Common myeloid progenitor, CD34-positive (primary cell): ENCODE measurements at regions not wholly inside any gene's neighbourhood (a gene's known extent, or its start where the extent isn't known, plus 50 kb on each side); places are given as distances from the start of the nearest gene placed in this dataset.

Experiments
- CTCF ChIA-PET: fragments of 350-600 bp; sonication (Branson Sonifier 250); formaldehyde crosslinking; loops from one replicate; lab custom pipeline; 2021; ENCODE audit warnings: antibody characterized with exemption; lab: Charles Lee
- POLR2A ChIA-PET: fragments of 350-600 bp; sonication (Branson Sonifier 250); formaldehyde crosslinking; loops from one replicate; lab custom pipeline; 2021; ENCODE audit warnings: antibody characterized with exemption; lab: Charles Lee
- DNase-seq, 3 donors: peaks; one replicate each; pipeline versions ENCODE4 v3.0.0 to v3.0.0-alpha.2; 2013
- H3K27ac ChIP-seq, 2 experiments: 1 replicate in 1 of 2; 2 replicates in 1 of 2; pipeline ENCODE4 v1.7.0; 2013; ENCODE audit warnings: inconsistent platforms in 2 of 2, low read length in 2 of 2, mild to moderate bottlenecking in 2 of 2, low read depth in 1 of 2, moderate library complexity in 1 of 2; ENCODE audit not compliant: severe bottlenecking in 2 of 2, insufficient read depth in 1 of 2, poor library complexity in 1 of 2
- H3K27me3 ChIP-seq, 5 experiments: replicated peaks in 2 of 5; 1 replicate in 3 of 5; 2 replicates in 2 of 5; pipeline versions ENCODE4 v1.6.1 to v1.7.0; 2013; ENCODE audit warnings: low read length in 4 of 5, mild to moderate bottlenecking in 2 of 5, moderate library complexity in 2 of 5, inconsistent platforms in 1 of 5; ENCODE audit not compliant: insufficient read depth in 5 of 5, control insufficient read depth in 4 of 5
- H3K36me3 ChIP-seq, 4 experiments: 1 replicate in 2 of 4; 2 replicates in 2 of 4; pipeline versions ENCODE4 v1.6.1 to v1.7.0; 2013; ENCODE audit warnings: low read length in 3 of 4, control low read depth in 1 of 4, mild to moderate bottlenecking in 1 of 4; ENCODE audit not compliant: control insufficient read depth in 4 of 4, insufficient read depth in 4 of 4
- H3K4me1 ChIP-seq, 4 experiments: 1 replicate in 3 of 4; 2 replicates in 1 of 4; pipeline versions ENCODE4 v1.6.1 to v1.7.1; 2013; ENCODE audit warnings: low read length in 3 of 4, mild to moderate bottlenecking in 3 of 4, control low read depth in 1 of 4, inconsistent platforms in 1 of 4, moderate library complexity in 1 of 4; ENCODE audit not compliant: control insufficient read depth in 4 of 4, insufficient read depth in 4 of 4; ENCODE audit errors: control extremely low read depth in 1 of 4
- H3K4me3 ChIP-seq, 7 experiments: 1 replicate in 4 of 7; 2 replicates in 3 of 7; pipeline versions ENCODE4 v1.5.1 to v1.7.0; 2013; ENCODE audit warnings: mild to moderate bottlenecking in 7 of 7, low read length in 6 of 7, moderate library complexity in 6 of 7, inconsistent platforms in 2 of 7, low read depth in 2 of 7, control low read depth in 1 of 7; ENCODE audit not compliant: insufficient read depth in 4 of 7, control insufficient read depth in 1 of 7; ENCODE audit errors: extremely low read depth in 1 of 7
- H3K9me3 ChIP-seq, 5 experiments: 1 replicate in 4 of 5; 2 replicates in 1 of 5; pipeline versions ENCODE4 v1.6.1 to v1.7.1; 2013; ENCODE audit warnings: low read length in 4 of 5, mild to moderate bottlenecking in 2 of 5, inconsistent platforms in 1 of 5, low read depth in 1 of 5, moderate library complexity in 1 of 5; ENCODE audit not compliant: control insufficient read depth in 4 of 5, insufficient read depth in 2 of 5; ENCODE audit errors: control extremely low read depth in 1 of 5
- WGBS: methylation state at CpG from one replicate; pipeline ENCODE4 v1.1.5; 2013; ENCODE audit not compliant: insufficient coverage; 5-methylcytosine and 5-hydroxymethylcytosine counted together

- ChIA-PET CTCF (interaction anchor here (1.8 kb wide), 1 partner anchor 340 kb away, joined by 4 read pairs; no protein-coding TSS in a partner anchor), POLR2A (interaction anchor here (0.6 kb wide), 1 partner anchor 341 kb away, joined by 3 read pairs; no protein-coding TSS in a partner anchor)
- Histone ChIP-seq H3K36me3 (no peaks in the 10 kb centered on the region), H3K4me3 (no peak overlapping the region), H3K9me3 (no peaks in the 10 kb centered on the region), H3K27ac (no peak overlapping the region), H3K27me3 (no peaks in the 10 kb centered on the region), H3K4me1 (peaks cover 6 to 31% (median 9%) of the 10 kb centered on the region in 4 experiments)
- peak in 2 of 3 donors; percentile 45 to 50 for DNase-seq
- WGBS, result 48% methylated on average over 4 of the region's 5 CpGs
These were observed 200.0 kb upstream of the SGK1 start for GRCh38 chr6:134517868-134518267.

DNA sequence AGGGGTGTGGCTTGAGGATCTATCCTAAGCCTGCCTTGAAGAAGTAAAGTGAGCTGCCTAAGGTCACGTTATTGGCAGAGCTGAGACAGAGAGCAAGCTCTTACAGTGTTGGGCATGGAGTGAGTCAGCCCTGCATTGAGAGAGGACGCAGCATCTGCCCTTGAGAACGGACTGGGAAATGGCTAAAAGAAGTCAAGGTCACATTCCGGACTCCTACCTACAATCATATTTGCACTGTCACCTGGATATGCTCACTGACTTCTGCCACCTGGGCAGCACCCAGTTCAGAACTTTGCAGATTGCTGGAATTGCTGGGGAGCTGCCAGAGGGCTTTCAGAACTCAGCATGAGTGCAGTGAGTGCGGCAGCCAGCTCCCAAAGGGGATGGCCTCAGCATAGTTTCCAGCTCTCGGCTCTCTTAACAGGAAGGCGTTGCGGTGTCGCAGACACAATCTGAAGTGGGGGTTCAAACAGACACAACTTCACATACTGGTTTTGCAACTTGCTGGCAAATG lies 199.3 kb upstream of the SGK1 start:
- DNase-seq, result peak in 1 of 3 donors; percentile 40
- Histone ChIP-seq H3K4me3 (no peak overlapping the region), H3K27me3 (no peaks in the 10 kb centered on the region), H3K9me3 (no peaks in the 10 kb centered on the region), H3K4me1 (peaks cover 6 to 37% (median 9%) of the 10 kb centered on the region in 4 experiments), H3K36me3 (no peaks in the 10 kb centered on the region), H3K27ac (no peak overlapping the region)
- POLR2A ChIA-PET, result interaction anchor here (0.6 kb wide), 1 partner anchor 21 kb away, joined by 4 read pairs; no protein-coding TSS in a partner anchor
- WGBS, result 83% methylated on average over 9 of the region's 9 CpGs
- CTCF ChIA-PET, result interaction anchor here (1.8 kb wide), 1 partner anchor 339 kb away, joined by 4 read pairs; no protein-coding TSS in a partner anchor

DNA sequence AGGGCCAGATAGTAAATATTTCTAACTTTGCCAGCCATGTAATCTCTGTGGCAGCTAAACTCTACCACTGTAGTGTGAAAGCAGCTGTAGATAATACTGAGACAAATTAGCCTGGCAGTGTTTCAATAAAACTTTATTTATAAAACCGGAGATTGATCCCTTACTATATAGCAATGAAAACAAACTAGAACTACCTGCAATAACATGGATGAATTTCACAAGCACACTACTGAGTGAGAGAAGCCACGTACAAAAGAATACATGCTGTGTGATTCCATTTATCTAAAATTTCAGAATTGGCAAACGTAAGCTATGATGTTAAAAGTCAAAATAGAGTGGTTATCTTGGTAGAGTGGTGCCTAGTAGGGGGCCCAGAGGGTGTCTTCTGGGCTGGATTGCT lies 198.7 kb upstream of the SGK1 start:
- ChIA-PET POLR2A (interaction anchor here (0.6 kb wide), 1 partner anchor 20 kb away, joined by 4 read pairs; no protein-coding TSS in a partner anchor), CTCF (interaction anchor here (1.8 kb wide), 1 partner anchor 338 kb away, joined by 4 read pairs; no protein-coding TSS in a partner anchor)
- Histone ChIP-seq H3K4me3 (no peak overlapping the region), H3K27ac (no peak overlapping the region), H3K27me3 (no peaks in the 10 kb centered on the region), H3K36me3 (no peaks in the 10 kb centered on the region), H3K4me1 (peaks cover 6 to 41% (median 9%) of the 10 kb centered on the region in 4 experiments), H3K9me3 (no peaks in the 10 kb centered on the region)
- no peak for DNase-seq
- WGBS, result 100% methylated on average over 1 of the region's 3 CpGs

DNA sequence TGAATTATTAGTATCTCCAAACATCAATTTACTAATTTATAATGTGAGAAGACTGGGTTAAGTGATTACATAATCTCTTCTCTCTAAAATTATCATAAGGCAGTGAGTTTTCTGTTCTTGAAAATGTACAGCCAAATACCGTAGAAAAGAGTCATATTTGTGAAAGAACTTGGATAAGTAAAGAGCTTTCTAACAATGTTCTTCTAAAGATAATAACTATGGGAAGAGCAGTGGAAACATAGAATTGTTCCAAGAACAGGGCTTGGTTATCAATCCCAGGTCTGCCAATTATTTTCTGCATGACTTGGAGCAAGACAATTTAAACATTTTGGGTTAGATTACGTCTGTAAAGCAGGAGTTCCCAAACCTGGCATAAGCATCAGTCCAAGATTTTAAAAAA lies 198.1 kb upstream of the SGK1 start:
- no peaks in the 10 kb centered on the region for H3K9me3 ChIP-seq
- peaks cover 6 to 45% (median 9%) of the 10 kb centered on the region in 4 experiments for H3K4me1 ChIP-seq
- POLR2A ChIA-PET, result no interaction called here
- no peaks in the 10 kb centered on the region for H3K36me3 ChIP-seq
- no peak overlapping the region for H3K4me3 ChIP-seq
- DNase-seq, result no peak
- H3K27me3 ChIP-seq, result no peaks in the 10 kb centered on the region
- WGBS, result 100% methylated on average over 1 of the region's 2 CpGs
- no peak overlapping the region for H3K27ac ChIP-seq
- CTCF ChIA-PET, result interaction anchor here (1.8 kb wide), 1 partner anchor 338 kb away, joined by 4 read pairs; no protein-coding TSS in a partner anchor

GRCh38 chr6:134512981-134513391 lies 195.1 kb upstream of the SGK1 start:
- Histone ChIP-seq H3K36me3 (no peaks in the 10 kb centered on the region), H3K27ac (no peak overlapping the region), H3K9me3 (no peaks in the 10 kb centered on the region), H3K4me1 (peaks cover 0 to 32% (median 3%) of the 10 kb centered on the region in 4 experiments), H3K27me3 (no peaks in the 10 kb centered on the region), H3K4me3 (no peak overlapping the region)
- POLR2A ChIA-PET, result no interaction called here
- CTCF ChIA-PET, result no interaction called here
- no peak for DNase-seq
- no CpG with 5 or more reads among the region's 2 CpGs for WGBS

- Histone ChIP-seq H3K4me1 (peaks cover 0 to 24% (median 3%) of the 10 kb centered on the region in 4 experiments), H3K36me3 (no peaks in the 10 kb centered on the region), H3K27me3 (no peaks in the 10 kb centered on the region), H3K4me3 (no peak overlapping the region), H3K9me3 (no peaks in the 10 kb centered on the region), H3K27ac (no peak overlapping the region)
- DNase-seq, result no peak
- ChIA-PET POLR2A (no interaction called here), CTCF (no interaction called here)
- 100% methylated on average over 1 of the region's 7 CpGs for WGBS
These were observed 194.2 kb upstream of the SGK1 start for GRCh38 chr6:134511984-134512683.

GRCh38 chr6:134510920-134511319 lies 193.0 kb upstream of the SGK1 start:
- no peaks in the 10 kb centered on the region for H3K9me3 ChIP-seq
- H3K4me1 ChIP-seq, result peaks cover 0 to 22% (median 3%) of the 10 kb centered on the region in 4 experiments
- ChIA-PET POLR2A (no interaction called here), CTCF (interaction anchor here (1.3 kb wide), 1 partner anchor 27 kb away, joined by 3 read pairs; no protein-coding TSS in a partner anchor)
- DNase-seq, result peak in 2 of 3 donors; percentile 37 to 55
- H3K36me3 ChIP-seq, result no peaks in the 10 kb centered on the region
- H3K27me3 ChIP-seq, result no peaks in the 10 kb centered on the region
- H3K4me3 ChIP-seq, result no peak overlapping the region
- no peak overlapping the region for H3K27ac ChIP-seq
- 100% methylated on average over 1 of the region's 3 CpGs for WGBS
